HepG2 (cell line): ENCODE measurements at regions not wholly inside any gene's neighbourhood (a gene's known extent, or its start where the extent isn't known, plus 50 kb on each side); places are given as distances from the start of the nearest gene placed in this dataset.

ENCODE experiments used
- ATAC-seq: fragments of 200-7000 bp; cut with Tn5 transposase; 3 replicates; pipeline ENCODE4 v1.9.1; 2020; ENCODE audit warnings: mild to moderate bottlenecking, moderate library complexity
- BruUV-seq: library from RNA; stranded (reverse); fragments of 400-500 nt; replicated peaks from 2 replicates; lab custom pipeline; 2021; lab: Mats Ljungman, UMichigan
- CTCF ChIA-PET: fragments of 300-600 bp; formaldehyde crosslinking; extraction: SDS; loops from one replicate; lab custom pipeline; 2021; ENCODE audit warnings: low total read pairs, inconsistent platforms, low intra/inter-chr PET ratio; lab: Yijun Ruan, JAX
- POLR2A ChIA-PET: fragments of 350-600 bp; sonication (Branson Sonifier 250); formaldehyde crosslinking; loops from one replicate; lab custom pipeline; 2020; ENCODE audit warnings: antibody characterized with exemption, inconsistent platforms; lab: Yijun Ruan, JAX
- DNase-seq: peaks from one replicate; pipeline ENCODE4 v3.0.0-alpha.2; 2015; ENCODE audit warnings: low spot score
- FAIRE-seq: peaks from 3 replicates; lab custom pipeline; 2011; peaks lifted over from hg19 to GRCh38; lab: Jason Lieb, UNC
- H2AFZ ChIP-seq: one replicate; pipeline ENCODE4 v1.6.1; 2011; ENCODE audit warnings: low read length, inconsistent platforms
- H3K27ac ChIP-seq: fragments of 300-600 bp; 3 replicates; pipeline ENCODE4 v1.8.0; 2011; ENCODE audit warnings: mixed run types, mild to moderate bottlenecking, mixed read lengths, low read length, inconsistent platforms; ENCODE audit not compliant: insufficient read depth; ENCODE audit errors: extremely low read length
- H3K27me3 ChIP-seq, 2 experiments: fragments of 200-600 bp in 1 of 2; 2 replicates in 1 of 2; 3 replicates in 1 of 2; pipeline versions ENCODE4 v1.6.0 to v1.8.0; 2011; ENCODE audit warnings: low read length in 2 of 2, mild to moderate bottlenecking in 2 of 2, moderate library complexity in 2 of 2, inconsistent platforms in 1 of 2; ENCODE audit not compliant: insufficient read depth in 2 of 2, control insufficient read depth in 1 of 2
- H3K36me3 ChIP-seq, 2 experiments: fragments of 200-600 bp in 1 of 2; replicated peaks in 1 of 2; 2 replicates in 1 of 2; 3 replicates in 1 of 2; pipeline versions ENCODE4 v1.5.1 to v1.8.0; 2011; ENCODE audit warnings: low read length in 2 of 2, inconsistent platforms in 1 of 2; ENCODE audit not compliant: insufficient read depth in 2 of 2, control insufficient read depth in 1 of 2
- H3K4me1 ChIP-seq: 2 replicates; pipeline ENCODE4 v1.5.1; 2012; ENCODE audit warnings: low read length, inconsistent platforms; ENCODE audit not compliant: insufficient read depth
- H3K4me2 ChIP-seq: 2 replicates; pipeline ENCODE4 v1.6.0; 2011; ENCODE audit warnings: low read depth, low read length, inconsistent platforms
- H3K4me3 ChIP-seq, 3 experiments: fragments of 200-600 bp in 1 of 3; sonication (generic), shearing (Covaris generic) in 1 of 3; replicated peaks in 1 of 3; 2 replicates each; pipeline ENCODE4 v1.5.1; 2011 to 2016; ENCODE audit warnings: low read length in 3 of 3, inconsistent platforms in 2 of 3, low read depth in 2 of 3, mild to moderate bottlenecking in 2 of 3, control low read depth in 1 of 3, mixed read lengths in 1 of 3; ENCODE audit not compliant: insufficient read depth in 1 of 3
- H3K79me2 ChIP-seq: one replicate; pipeline ENCODE4 v1.6.1; 2011; ENCODE audit warnings: low read length, inconsistent platforms; ENCODE audit not compliant: insufficient read depth
- H3K9ac ChIP-seq: 2 replicates; pipeline ENCODE4 v1.6.0; 2011; ENCODE audit warnings: mild to moderate bottlenecking, low read depth, low read length, inconsistent platforms; ENCODE audit not compliant: insufficient read depth
- H3K9me3 ChIP-seq: 2 replicates; pipeline ENCODE4 v1.5.1; 2012; ENCODE audit warnings: mild to moderate bottlenecking, low read length
- H4K20me1 ChIP-seq: 2 replicates; pipeline ENCODE4 v1.6.0; 2011; ENCODE audit warnings: inconsistent platforms, mild to moderate bottlenecking, low read length, moderate library complexity; ENCODE audit not compliant: insufficient read depth
- ATF5 ChIP-seq: sonication (generic); formaldehyde crosslinking; IDR thresholded peaks from 2 replicates; pipeline ENCODE4 v1.4.0; 2020; ENCODE audit warnings: mild to moderate bottlenecking, low read depth, missing genetic modification reagents
- ELF3 ChIP-seq: IDR thresholded peaks from 2 replicates; pipeline ENCODE4 v1.6.1; 2016; ENCODE audit warnings: missing genetic modification reagents, missing compliant biosample characterization
- NAIF1 ChIP-seq: sonication (generic); formaldehyde crosslinking; IDR thresholded peaks from 2 replicates; pipeline ENCODE4 v1.5.0; 2020; ENCODE audit warnings: mild to moderate bottlenecking, missing genetic modification reagents, borderline replicate concordance
- SIN3A ChIP-seq: IDR thresholded peaks from 2 replicates; pipeline ENCODE4 v1.6.1; 2011; ENCODE audit warnings: low read depth, mild to moderate bottlenecking, control low read depth, low read length, borderline replicate concordance
- SP140L ChIP-seq: sonication (generic); formaldehyde crosslinking; IDR thresholded peaks from 2 replicates; pipeline ENCODE4 v1.4.0; 2020; ENCODE audit warnings: missing genetic modification reagents, borderline replicate concordance
- SYNCRIP ChIP-seq: fragments of 200-400 bp; formaldehyde crosslinking; IDR thresholded peaks from 2 replicates; pipeline ENCODE4 v1.6.1; 2018; ENCODE audit warnings: mild to moderate bottlenecking, low read depth, low read length; ENCODE audit not compliant: insufficient read depth
- ZNF180 ChIP-seq: sonication (generic); formaldehyde crosslinking; IDR thresholded peaks from 2 replicates; pipeline ENCODE4 v1.4.0; 2020; ENCODE audit warnings: low read depth, missing genetic modification reagents, borderline replicate concordance
- ZNF367 ChIP-seq: sonication (generic); formaldehyde crosslinking; IDR thresholded peaks from 2 replicates; pipeline ENCODE4 v1.4.0; 2020; ENCODE audit warnings: missing genetic modification reagents, borderline replicate concordance
- ZNF737 ChIP-seq: sonication (generic); formaldehyde crosslinking; IDR thresholded peaks from 2 replicates; pipeline ENCODE4 v1.5.0; 2020; ENCODE audit warnings: missing genetic modification reagents, mild to moderate bottlenecking, borderline replicate concordance
- ZNF790 ChIP-seq: sonication (generic); formaldehyde crosslinking; IDR thresholded peaks from 2 replicates; pipeline ENCODE4 v1.8.0; 2022; ENCODE audit warnings: missing genetic modification reagents, mild to moderate bottlenecking, borderline replicate concordance
- WGBS: methylation state at CpG from one replicate; pipeline ENCODE4 v1.1.6; 2017; ENCODE audit warnings: low lambda C conversion rate; 5-methylcytosine and 5-hydroxymethylcytosine counted together
- in situ Hi-C: cut with HindIII; loops from 2 replicates; pipeline ENCODE4 v1.10.0; 2017; ENCODE audit warnings: low pct_unique_long_range_greater_than_20kb; ENCODE audit not compliant: extremely low pct_ligation_motif_present
- intact Hi-C: fragments of 100-400 bp; cut with micrococcal nuclease; formaldehyde crosslinking; loops from one replicate; pipeline ENCODE4 v1.10.0; 2022; ENCODE audit not compliant: unreplicated experiment
- TF ChIP-seq, protein P1 (sequence below): sonication (generic); formaldehyde crosslinking; IDR thresholded peaks from 2 replicates; pipeline ENCODE4 v1.4.0; 2020; ENCODE audit warnings: missing genetic modification reagents
- TF ChIP-seq, protein P2 (sequence below): sonication (generic); formaldehyde crosslinking; IDR thresholded peaks from 2 replicates; pipeline ENCODE4 v1.4.0; 2020; ENCODE audit warnings: missing genetic modification reagents

DNA sequence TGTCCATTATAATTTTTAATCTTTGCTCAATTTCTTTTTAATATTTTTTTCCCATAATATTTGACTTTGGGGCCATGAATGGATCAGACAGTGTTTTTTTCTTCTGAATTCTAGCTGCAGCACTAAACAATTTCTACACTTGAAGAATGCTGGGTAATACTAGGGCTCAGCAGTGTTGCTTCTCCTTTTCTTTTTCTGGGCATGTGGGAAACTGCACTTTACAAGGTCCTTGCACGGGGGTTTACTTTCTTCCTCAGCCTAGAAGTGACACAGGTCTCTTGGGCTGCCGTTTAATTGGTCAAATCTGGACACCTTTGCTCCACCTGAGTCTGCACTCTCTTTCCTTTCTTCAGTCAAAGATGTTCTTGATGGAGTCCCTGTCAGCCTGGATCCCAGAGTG lies 135.4 kb upstream of the APCDD1 start:
- Histone ChIP-seq H3K27ac (no peak overlapping the region), H2AFZ (no peak overlapping the region), H3K9ac (no peak overlapping the region), H3K36me3 (no peaks in the 10 kb centered on the region), H3K4me2 (no peak overlapping the region), H3K9me3 (no peaks in the 10 kb centered on the region), H3K79me2 (no peaks in the 10 kb centered on the region), H3K4me3 (no peak overlapping the region), H3K27me3 (no peaks in the 10 kb centered on the region), H4K20me1 (no peaks in the 10 kb centered on the region), H3K4me1 (0 out of 2 replicates have a peak, but pooled peaks cover 6% of the 10 kb centered on the region)
- in situ Hi-C loops (no loop called here), intact Hi-C loops (no loop called here)
- FAIRE-seq = no peak
- DNase-seq = no peak
- TF ChIP-seq SYNCRIP (no peak), ZNF737 (CRISPR knock-in tag) (no peak), SIN3A (no peak)
- ChIA-PET CTCF (no interaction called here), POLR2A (no interaction called here)
- no peak for ATAC-seq
- 0% methylated on average over 2 of the region's 2 CpGs for WGBS
- no TSS peak for BruUV-seq

- in situ Hi-C loops = no loop called here
- H3K4me3 ChIP-seq = no peak overlapping the region
- DNase-seq = no peak
- BruUV-seq = no TSS peak
- H3K79me2 ChIP-seq = no peaks in the 10 kb centered on the region
- H3K9ac ChIP-seq = no peak overlapping the region
- no peak overlapping the region for H3K27ac ChIP-seq
- no peaks in the 10 kb centered on the region for H4K20me1 ChIP-seq
- no peak for ATAC-seq
- intact Hi-C loops = no loop called here
- CTCF ChIA-PET = no interaction called here
- POLR2A ChIA-PET = no interaction called here
- FAIRE-seq = no peak
- TF ChIP-seq NAIF1 (CRISPR knock-in tag) = no peak
- TF ChIP-seq, protein P1, sequence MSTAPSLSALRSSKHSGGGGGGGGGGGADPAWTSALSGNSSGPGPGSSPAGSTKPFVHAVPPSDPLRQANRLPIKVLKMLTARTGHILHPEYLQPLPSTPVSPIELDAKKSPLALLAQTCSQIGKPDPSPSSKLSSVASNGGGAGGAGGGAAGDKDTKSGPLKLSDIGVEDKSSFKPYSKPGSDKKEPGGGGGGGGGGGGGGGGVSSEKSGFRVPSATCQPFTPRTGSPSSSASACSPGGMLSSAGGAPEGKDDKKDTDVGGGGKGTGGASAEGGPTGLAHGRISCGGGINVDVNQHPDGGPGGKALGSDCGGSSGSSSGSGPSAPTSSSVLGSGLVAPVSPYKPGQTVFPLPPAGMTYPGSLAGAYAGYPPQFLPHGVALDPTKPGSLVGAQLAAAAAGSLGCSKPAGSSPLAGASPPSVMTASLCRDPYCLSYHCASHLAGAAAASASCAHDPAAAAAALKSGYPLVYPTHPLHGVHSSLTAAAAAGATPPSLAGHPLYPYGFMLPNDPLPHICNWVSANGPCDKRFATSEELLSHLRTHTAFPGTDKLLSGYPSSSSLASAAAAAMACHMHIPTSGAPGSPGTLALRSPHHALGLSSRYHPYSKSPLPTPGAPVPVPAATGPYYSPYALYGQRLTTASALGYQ (CRISPR knock-in tag) = no peak
- TF ChIP-seq SP140L = no peak
- no peak for TF ChIP-seq ZNF790
- no peak for TF ChIP-seq ZNF367 (CRISPR knock-in tag)
- TF ChIP-seq, protein P2, sequence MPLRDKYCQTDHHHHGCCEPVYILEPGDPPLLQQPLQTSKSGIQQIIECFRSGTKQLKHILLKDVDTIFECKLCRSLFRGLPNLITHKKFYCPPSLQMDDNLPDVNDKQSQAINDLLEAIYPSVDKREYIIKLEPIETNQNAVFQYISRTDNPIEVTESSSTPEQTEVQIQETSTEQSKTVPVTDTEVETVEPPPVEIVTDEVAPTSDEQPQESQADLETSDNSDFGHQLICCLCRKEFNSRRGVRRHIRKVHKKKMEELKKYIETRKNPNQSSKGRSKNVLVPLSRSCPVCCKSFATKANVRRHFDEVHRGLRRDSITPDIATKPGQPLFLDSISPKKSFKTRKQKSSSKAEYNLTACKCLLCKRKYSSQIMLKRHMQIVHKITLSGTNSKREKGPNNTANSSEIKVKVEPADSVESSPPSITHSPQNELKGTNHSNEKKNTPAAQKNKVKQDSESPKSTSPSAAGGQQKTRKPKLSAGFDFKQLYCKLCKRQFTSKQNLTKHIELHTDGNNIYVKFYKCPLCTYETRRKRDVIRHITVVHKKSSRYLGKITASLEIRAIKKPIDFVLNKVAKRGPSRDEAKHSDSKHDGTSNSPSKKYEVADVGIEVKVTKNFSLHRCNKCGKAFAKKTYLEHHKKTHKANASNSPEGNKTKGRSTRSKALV (CRISPR knock-in tag) = no peak
- no peak for TF ChIP-seq ATF5 (CRISPR knock-in tag)
- TF ChIP-seq ELF3 (CRISPR knock-in tag) = no peak
- TF ChIP-seq ZNF180 (CRISPR knock-in tag) = no peak
- TF ChIP-seq, all 625 proteins: peak for 0
- 0 out of 2 replicates have a peak, but pooled peaks cover 4% of the 10 kb centered on the region for H3K4me1 ChIP-seq
- H2AFZ ChIP-seq = no peak overlapping the region
- no peaks in the 10 kb centered on the region for H3K9me3 ChIP-seq
- H3K36me3 ChIP-seq = no peaks in the 10 kb centered on the region
- H3K27me3 ChIP-seq = no peaks in the 10 kb centered on the region
- WGBS = 61% methylated on average over 9 of the region's 9 CpGs
- H3K4me2 ChIP-seq = no peak overlapping the region
Measured at GRCh38 chr18:10319914-10320600, 134.4 kb upstream of the APCDD1 start.
